ENCODE measurements at regions not wholly inside any gene's neighbourhood (a gene's known extent, or its start where the extent isn't known, plus 50 kb on each side); places are given as distances from the start of the nearest gene placed in this dataset.

DNA sequence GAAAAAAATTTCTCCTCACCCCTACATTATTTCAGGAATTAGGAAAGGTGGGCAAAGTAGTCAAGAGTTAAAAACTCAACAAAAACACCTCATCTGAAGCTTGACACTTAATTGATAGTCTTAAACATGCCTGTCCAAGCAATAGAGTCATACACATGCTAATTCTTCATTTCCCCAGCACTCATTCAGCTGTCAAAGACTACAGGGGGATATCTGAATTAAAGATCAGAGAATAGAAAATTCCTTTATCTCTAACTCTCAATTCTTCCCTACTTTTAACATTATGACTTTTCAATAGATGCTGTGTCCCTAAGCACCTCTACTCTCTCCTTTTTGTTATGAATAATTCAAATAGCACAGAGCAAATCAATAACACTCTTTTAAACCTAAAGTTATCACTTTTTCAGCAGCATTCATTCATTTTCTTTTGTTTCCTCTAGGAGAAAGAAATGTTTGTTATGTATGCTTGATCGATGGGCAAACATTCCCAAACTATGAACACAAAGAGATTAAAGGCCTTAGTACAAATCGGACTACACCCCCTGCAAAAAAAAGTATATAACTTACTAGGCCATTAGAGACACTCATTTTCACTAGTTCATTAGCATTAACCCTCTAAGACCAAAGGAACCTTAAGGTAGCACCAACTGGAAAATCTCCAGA is 94.9 kb upstream of the SPTLC3 start:
- H3K27me3 ChIP-seq (ENCODE audit: control insufficient read depth in 1 of 2, insufficient read depth in 2 of 2, low read length in 2 of 2) = no peaks in the 10 kb centered on the region
- no peak overlapping the region for H3K27ac ChIP-seq (ENCODE audit: low read depth, low read length)
- no peak overlapping the region for H3K4me3 ChIP-seq (ENCODE audit: low read depth in 1 of 2, low read length in 2 of 2)
- no peaks in the 10 kb centered on the region for H3K36me3 ChIP-seq (ENCODE audit: insufficient read depth, low read length)
- H3K9ac ChIP-seq (ENCODE audit: low read length) = no peak overlapping the region
- no peaks in the 10 kb centered on the region for H3K4me1 ChIP-seq (ENCODE audit: insufficient read depth, low read length)
- H3K9me3 ChIP-seq (ENCODE audit: low read length) = no peaks in the 10 kb centered on the region

GRCh38 chr20:12914804-12915203 is 94.0 kb upstream of the SPTLC3 start:
- no peak overlapping the region for H3K4me3 ChIP-seq (ENCODE audit: low read depth in 1 of 2, low read length in 2 of 2)
- no peaks in the 10 kb centered on the region for H3K27me3 ChIP-seq (ENCODE audit: control insufficient read depth in 1 of 2, insufficient read depth in 2 of 2, low read length in 2 of 2)
- H3K9me3 ChIP-seq (ENCODE audit: low read length) = no peaks in the 10 kb centered on the region
- H3K36me3 ChIP-seq (ENCODE audit: insufficient read depth, low read length) = no peaks in the 10 kb centered on the region
- H3K27ac ChIP-seq (ENCODE audit: low read depth, low read length) = no peak overlapping the region
- no peak overlapping the region for H3K9ac ChIP-seq (ENCODE audit: low read length)
- no peaks in the 10 kb centered on the region for H3K4me1 ChIP-seq (ENCODE audit: insufficient read depth, low read length)

DNA sequence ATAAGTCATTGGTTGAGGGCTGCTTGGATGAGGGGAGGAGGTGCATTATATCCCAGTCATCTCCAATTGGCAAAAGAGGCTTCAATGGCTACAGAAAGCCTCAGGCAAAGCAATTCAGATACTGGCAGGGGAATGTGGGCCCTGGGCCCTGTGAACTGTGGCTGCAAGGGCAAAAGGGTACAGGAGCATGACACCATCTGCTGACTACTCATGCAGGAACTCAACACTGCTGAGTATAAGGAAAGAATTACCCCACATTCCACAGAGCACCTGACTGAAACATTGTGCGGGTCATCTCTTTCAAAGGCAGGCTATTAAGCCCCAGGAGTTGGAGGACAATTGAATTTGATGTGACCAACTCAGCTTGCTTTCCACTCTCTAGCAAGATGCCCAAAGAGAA is 92.1 kb upstream of the SPTLC3 start:
- Histone ChIP-seq H3K9me3 (ENCODE audit: low read length) (no peaks in the 10 kb centered on the region), H3K27ac (ENCODE audit: low read depth, low read length) (no peak overlapping the region), H3K4me3 (ENCODE audit: low read depth in 1 of 2, low read length in 2 of 2) (no peak overlapping the region), H3K9ac (ENCODE audit: low read length) (no peak overlapping the region), H3K36me3 (ENCODE audit: insufficient read depth, low read length) (no peaks in the 10 kb centered on the region), H3K4me1 (ENCODE audit: insufficient read depth, low read length) (no peaks in the 10 kb centered on the region), H3K27me3 (ENCODE audit: control insufficient read depth in 1 of 2, insufficient read depth in 2 of 2, low read length in 2 of 2) (no peaks in the 10 kb centered on the region)

DNA sequence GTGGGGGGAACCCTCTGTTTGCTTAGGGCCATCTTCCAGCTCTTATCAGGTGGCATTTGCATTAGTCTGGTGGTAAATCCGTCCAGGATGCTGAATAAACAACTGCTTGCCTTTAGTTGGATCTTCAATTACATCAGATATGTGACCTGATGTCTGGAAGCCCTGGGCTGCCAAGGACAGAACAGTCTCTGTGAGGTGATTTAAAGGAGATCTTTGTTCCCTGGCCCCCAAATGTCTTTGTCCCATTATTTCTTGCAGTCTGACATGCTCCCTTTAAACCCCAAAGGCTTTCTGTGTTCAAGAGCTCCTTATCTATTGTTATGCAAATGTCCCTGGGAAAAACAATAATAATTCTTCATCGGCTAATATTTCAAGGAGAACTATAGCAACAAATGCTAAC is 84.6 kb upstream of the SPTLC3 start:
- no peaks in the 10 kb centered on the region for H3K36me3 ChIP-seq (ENCODE audit: insufficient read depth, low read length)
- H3K9ac ChIP-seq (ENCODE audit: low read length) = no peak overlapping the region
- no peaks in the 10 kb centered on the region for H3K9me3 ChIP-seq (ENCODE audit: low read length)
- no peak overlapping the region for H3K27ac ChIP-seq (ENCODE audit: low read depth, low read length)
- H3K27me3 ChIP-seq (ENCODE audit: control insufficient read depth in 1 of 2, insufficient read depth in 2 of 2, low read length in 2 of 2) = no peaks in the 10 kb centered on the region
- no peak overlapping the region for H3K4me3 ChIP-seq (ENCODE audit: low read depth in 1 of 2, low read length in 2 of 2)
- no peaks in the 10 kb centered on the region for H3K4me1 ChIP-seq (ENCODE audit: insufficient read depth, low read length)

DNA sequence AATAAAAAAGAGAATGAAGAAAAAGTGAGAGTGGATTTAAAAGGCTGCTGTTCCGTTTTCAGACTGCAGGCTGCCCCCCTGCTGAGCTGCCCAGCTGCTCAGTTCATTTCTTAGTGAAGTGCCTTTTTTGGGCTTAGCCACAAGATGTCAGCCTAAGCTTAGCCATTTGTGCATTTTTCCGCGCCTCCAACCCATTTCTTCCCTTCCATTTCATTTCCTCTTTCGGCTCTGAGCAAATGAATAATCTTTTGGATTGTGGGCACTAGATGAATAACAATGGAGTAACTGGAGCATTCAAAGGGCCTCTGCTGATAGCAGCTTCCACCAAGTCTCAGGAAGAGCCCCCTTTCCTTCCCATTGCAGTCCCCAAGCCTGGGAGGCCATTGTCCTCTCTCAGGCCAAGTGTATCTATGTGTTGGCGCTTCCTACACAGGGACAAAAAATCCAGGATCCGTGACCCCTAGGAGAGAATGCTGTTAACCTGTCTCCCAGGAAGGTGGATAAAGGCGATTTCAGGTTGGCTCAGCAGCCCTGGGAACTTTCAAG is 83.5 kb upstream of the SPTLC3 start:
- H3K27me3 ChIP-seq (ENCODE audit: control insufficient read depth in 1 of 2, insufficient read depth in 2 of 2, low read length in 2 of 2) = no peaks in the 10 kb centered on the region
- H3K9ac ChIP-seq (ENCODE audit: low read length) = no peak overlapping the region
- H3K9me3 ChIP-seq (ENCODE audit: low read length) = no peaks in the 10 kb centered on the region
- no peak overlapping the region for H3K4me3 ChIP-seq (ENCODE audit: low read depth in 1 of 2, low read length in 2 of 2)
- H3K36me3 ChIP-seq (ENCODE audit: insufficient read depth, low read length) = no peaks in the 10 kb centered on the region
- H3K27ac ChIP-seq (ENCODE audit: low read depth, low read length) = no peak overlapping the region
- H3K4me1 ChIP-seq (ENCODE audit: insufficient read depth, low read length) = no peaks in the 10 kb centered on the region

GRCh38 chr20:12925863-12926793 is 82.6 kb upstream of the SPTLC3 start:
- Histone ChIP-seq H3K27me3 (ENCODE audit: control insufficient read depth in 1 of 2, insufficient read depth in 2 of 2, low read length in 2 of 2) (no peaks in the 10 kb centered on the region), H3K36me3 (ENCODE audit: insufficient read depth, low read length) (no peaks in the 10 kb centered on the region)

GRCh38 chr20:12927489-12927888 is 81.3 kb upstream of the SPTLC3 start:
- Histone ChIP-seq H3K36me3 (ENCODE audit: insufficient read depth, low read length) (no peaks in the 10 kb centered on the region), H3K9me3 (ENCODE audit: low read length) (no peaks in the 10 kb centered on the region), H3K4me3 (ENCODE audit: low read depth in 1 of 2, low read length in 2 of 2) (no peak overlapping the region), H3K4me1 (ENCODE audit: insufficient read depth, low read length) (no peaks in the 10 kb centered on the region), H3K27me3 (ENCODE audit: control insufficient read depth in 1 of 2, insufficient read depth in 2 of 2, low read length in 2 of 2) (no peaks in the 10 kb centered on the region), H3K27ac (ENCODE audit: low read depth, low read length) (no peak overlapping the region), H3K9ac (ENCODE audit: low read length) (no peak overlapping the region)

More at GRCh38 chr20:12925863-12926793, 82.6 kb upstream of the SPTLC3 start:
- Histone ChIP-seq H3K4me3 (ENCODE audit: low read depth in 1 of 2, low read length in 2 of 2) (no peak overlapping the region), H3K9ac (ENCODE audit: low read length) (no peak overlapping the region), H3K4me1 (ENCODE audit: insufficient read depth, low read length) (no peaks in the 10 kb centered on the region), H3K9me3 (ENCODE audit: low read length) (no peaks in the 10 kb centered on the region), H3K27ac (ENCODE audit: low read depth, low read length) (no peak overlapping the region)

DNA sequence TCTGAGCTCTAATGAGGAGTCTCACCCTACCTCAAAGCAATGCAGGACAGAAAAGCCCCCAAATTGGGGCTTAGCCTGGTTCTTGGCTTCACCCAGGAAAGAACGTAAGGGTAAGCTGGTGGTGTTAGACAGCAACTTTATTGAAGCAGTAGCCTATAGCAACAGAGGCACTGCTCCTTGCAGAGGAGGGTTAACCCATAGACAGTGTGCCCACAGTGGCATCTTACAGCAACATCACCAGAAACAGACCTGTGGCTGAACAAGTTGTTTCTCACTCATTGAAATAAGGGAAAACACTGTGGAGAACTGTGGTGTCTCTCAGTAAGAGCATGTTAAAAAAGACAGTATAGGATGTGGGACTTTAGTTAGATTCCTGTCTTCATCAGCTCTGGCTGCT is 80.4 kb upstream of the SPTLC3 start:
- Histone ChIP-seq H3K27me3 (ENCODE audit: control insufficient read depth in 1 of 2, insufficient read depth in 2 of 2, low read length in 2 of 2) (no peaks in the 10 kb centered on the region), H3K4me1 (ENCODE audit: insufficient read depth, low read length) (no peaks in the 10 kb centered on the region), H3K36me3 (ENCODE audit: insufficient read depth, low read length) (no peaks in the 10 kb centered on the region), H3K9me3 (ENCODE audit: low read length) (no peaks in the 10 kb centered on the region), H3K4me3 (ENCODE audit: low read depth in 1 of 2, low read length in 2 of 2) (no peak overlapping the region), H3K27ac (ENCODE audit: low read depth, low read length) (no peak overlapping the region), H3K9ac (ENCODE audit: low read length) (no peak overlapping the region)

GRCh38 chr20:12928755-12929401 is 79.9 kb upstream of the SPTLC3 start:
- no peak overlapping the region for H3K9ac ChIP-seq (ENCODE audit: low read length)
- H3K27me3 ChIP-seq (ENCODE audit: control insufficient read depth in 1 of 2, insufficient read depth in 2 of 2, low read length in 2 of 2) = no peaks in the 10 kb centered on the region
- no peaks in the 10 kb centered on the region for H3K36me3 ChIP-seq (ENCODE audit: insufficient read depth, low read length)
- H3K4me1 ChIP-seq (ENCODE audit: insufficient read depth, low read length) = no peaks in the 10 kb centered on the region
- no peak overlapping the region for H3K27ac ChIP-seq (ENCODE audit: low read depth, low read length)
- no peak overlapping the region for H3K4me3 ChIP-seq (ENCODE audit: low read depth in 1 of 2, low read length in 2 of 2)
- H3K9me3 ChIP-seq (ENCODE audit: low read length) = no peaks in the 10 kb centered on the region

DNA sequence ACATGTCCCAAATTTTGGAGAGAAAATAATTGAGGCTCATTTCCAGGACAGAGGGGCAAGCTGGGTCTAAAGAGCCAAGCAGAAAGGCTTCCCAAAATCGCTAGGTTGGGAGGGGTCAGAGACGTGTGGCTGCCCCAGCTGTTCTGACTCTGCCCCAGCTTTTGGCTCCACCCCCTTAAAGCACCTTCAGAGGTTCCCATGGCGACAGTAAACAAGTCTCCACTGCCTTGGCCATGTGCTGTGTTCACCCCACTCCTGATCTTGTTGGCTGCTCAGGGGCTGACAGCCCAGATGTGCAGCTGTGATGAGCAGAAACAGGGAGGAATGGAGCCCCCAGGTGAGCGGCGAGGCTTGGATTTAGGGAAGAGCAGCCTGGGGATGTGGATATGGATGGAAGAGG is 72.8 kb upstream of the SPTLC3 start:
- Histone ChIP-seq H3K4me3 (ENCODE audit: low read depth in 1 of 2, low read length in 2 of 2) (no peak overlapping the region), H3K36me3 (ENCODE audit: insufficient read depth, low read length) (no peaks in the 10 kb centered on the region), H3K27ac (ENCODE audit: low read depth, low read length) (no peak overlapping the region), H3K9ac (ENCODE audit: low read length) (no peak overlapping the region), H3K27me3 (ENCODE audit: control insufficient read depth in 1 of 2, insufficient read depth in 2 of 2, low read length in 2 of 2) (no peaks in the 10 kb centered on the region), H3K4me1 (ENCODE audit: insufficient read depth, low read length) (no peaks in the 10 kb centered on the region), H3K9me3 (ENCODE audit: low read length) (no peaks in the 10 kb centered on the region)

DNA sequence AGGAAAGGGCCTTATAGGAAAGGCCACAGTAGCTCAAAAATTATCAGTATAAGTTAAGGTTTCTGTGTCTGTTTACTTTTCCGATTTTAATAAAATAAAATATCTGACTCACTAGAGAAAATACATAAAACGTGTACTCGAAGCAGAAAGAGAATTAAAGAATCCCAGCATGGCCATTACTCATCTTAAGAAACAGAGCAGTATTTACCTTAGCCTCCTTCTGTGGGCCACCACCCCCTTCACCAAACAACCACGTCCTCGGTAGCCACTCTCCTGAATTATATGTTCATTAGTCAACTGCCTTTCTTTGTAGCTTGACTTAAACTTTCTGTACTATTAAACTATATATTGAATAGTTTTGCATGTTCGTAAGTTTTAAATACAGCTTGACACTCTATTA is 72.2 kb upstream of the SPTLC3 start:
- Histone ChIP-seq H3K36me3 (ENCODE audit: insufficient read depth, low read length) (no peaks in the 10 kb centered on the region), H3K9ac (ENCODE audit: low read length) (no peak overlapping the region), H3K27me3 (ENCODE audit: control insufficient read depth in 1 of 2, insufficient read depth in 2 of 2, low read length in 2 of 2) (no peaks in the 10 kb centered on the region), H3K4me3 (ENCODE audit: low read depth in 1 of 2, low read length in 2 of 2) (no peak overlapping the region), H3K9me3 (ENCODE audit: low read length) (no peaks in the 10 kb centered on the region), H3K4me1 (ENCODE audit: insufficient read depth, low read length) (no peaks in the 10 kb centered on the region), H3K27ac (ENCODE audit: low read depth, low read length) (no peak overlapping the region)

Measured in muscle layer of colon (tissue), 2 donors.